ENCODE measurements at regions not wholly inside any gene's neighbourhood (a gene's known extent, or its start where the extent isn't known, plus 50 kb on each side); places are given as distances from the start of the nearest gene placed in this dataset.

DNA sequence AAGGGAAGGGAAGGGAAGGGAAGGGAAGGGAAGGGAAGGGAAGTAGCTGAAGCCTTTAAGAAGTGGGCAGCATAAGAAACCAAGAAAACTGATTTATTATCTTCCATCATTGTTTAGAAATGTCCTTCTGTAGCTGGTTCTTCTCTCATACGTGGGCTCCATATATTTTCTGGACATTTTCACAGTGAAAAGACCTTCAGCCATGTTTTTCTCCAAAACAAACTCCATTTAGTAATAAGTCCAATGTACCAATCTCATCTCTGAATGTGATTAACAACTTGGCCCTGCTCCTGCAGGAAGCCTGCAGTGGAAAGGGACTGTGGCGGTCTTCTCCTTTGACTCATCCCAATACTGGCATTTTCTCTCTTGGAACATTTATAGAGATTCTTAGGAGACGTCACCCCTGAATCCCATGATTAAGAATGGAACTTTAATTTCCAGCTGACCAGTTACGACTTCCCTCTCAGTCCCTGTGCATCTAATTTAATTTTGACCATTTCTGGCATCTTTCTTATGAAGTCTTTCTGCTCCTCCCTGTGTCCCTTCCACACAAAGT is 96.6 kb upstream of the GUCY1A1 start:
- intact Hi-C loops (cut with DNase I): no loop called here
- WGBS, 2 donors: 89 to 93% methylated on average over 4 of the region's 4 CpGs

DNA sequence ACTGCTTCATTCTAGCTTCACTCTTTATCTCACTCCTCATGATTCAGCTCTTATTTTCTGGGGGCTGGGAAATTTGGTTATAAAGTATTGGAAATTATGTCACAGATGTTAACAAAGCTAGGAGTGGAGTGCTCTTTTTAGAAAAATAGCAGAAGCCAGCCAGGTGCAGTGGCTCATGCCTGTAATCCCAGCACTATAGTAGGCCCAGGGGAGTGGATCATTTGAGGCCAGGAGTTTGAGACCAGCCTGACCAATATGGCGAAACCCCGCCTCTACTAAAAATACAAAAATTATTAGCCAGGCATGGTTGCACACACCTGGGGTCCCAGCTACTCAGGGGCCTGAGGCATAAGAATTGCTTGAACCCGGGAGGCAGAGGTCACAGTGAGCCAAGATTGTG is 97.2 kb upstream of the GUCY1A1 start:
- Histone ChIP-seq H3K4me1 (ENCODE audit: control insufficient read depth in 1 of 2, insufficient read depth in 2 of 2, low read length in 2 of 2) (no peaks in the 10 kb centered on the region), H3K36me3 (ENCODE audit: control insufficient read depth in 1 of 2, insufficient read depth in 2 of 2, low read length in 1 of 2) (no peaks in the 10 kb centered on the region), H3K4me3 (ENCODE audit: low read length in 2 of 2) (no peak overlapping the region), H3K9me3 (ENCODE audit: control insufficient read depth, low read length) (no peaks in the 10 kb centered on the region), H3K27me3 (ENCODE audit: control insufficient read depth in 1 of 2, insufficient read depth in 2 of 2, low read length in 1 of 2) (no peaks in the 10 kb centered on the region), H3K27ac (ENCODE audit: low read depth in 1 of 2, low read length in 2 of 2) (no peak overlapping the region)
- intact Hi-C loops (cut with DNase I): no loop called here
- ATAC-seq (ENCODE audit: low FRiP score) (no peak), DNase-seq (no peak)
- 95% methylated on average over 3 of the region's 3 CpGs for WGBS, 2 donors

More for the DNA sequence above, 96.6 kb upstream of the GUCY1A1 start:
- H3K36me3 ChIP-seq (ENCODE audit: control insufficient read depth in 1 of 2, insufficient read depth in 2 of 2, low read length in 1 of 2): no peaks in the 10 kb centered on the region
- H3K9me3 ChIP-seq (ENCODE audit: control insufficient read depth, low read length): no peaks in the 10 kb centered on the region
- H3K4me1 ChIP-seq (ENCODE audit: control insufficient read depth in 1 of 2, insufficient read depth in 2 of 2, low read length in 2 of 2): no peaks in the 10 kb centered on the region
- ATAC-seq (ENCODE audit: low FRiP score) (no peak), DNase-seq (no peak)
- no peak overlapping the region for H3K27ac ChIP-seq (ENCODE audit: low read depth in 1 of 2, low read length in 2 of 2)
- H3K27me3 ChIP-seq (ENCODE audit: control insufficient read depth in 1 of 2, insufficient read depth in 2 of 2, low read length in 1 of 2): no peaks in the 10 kb centered on the region
- H3K4me3 ChIP-seq (ENCODE audit: low read length in 2 of 2): no peak overlapping the region

DNA sequence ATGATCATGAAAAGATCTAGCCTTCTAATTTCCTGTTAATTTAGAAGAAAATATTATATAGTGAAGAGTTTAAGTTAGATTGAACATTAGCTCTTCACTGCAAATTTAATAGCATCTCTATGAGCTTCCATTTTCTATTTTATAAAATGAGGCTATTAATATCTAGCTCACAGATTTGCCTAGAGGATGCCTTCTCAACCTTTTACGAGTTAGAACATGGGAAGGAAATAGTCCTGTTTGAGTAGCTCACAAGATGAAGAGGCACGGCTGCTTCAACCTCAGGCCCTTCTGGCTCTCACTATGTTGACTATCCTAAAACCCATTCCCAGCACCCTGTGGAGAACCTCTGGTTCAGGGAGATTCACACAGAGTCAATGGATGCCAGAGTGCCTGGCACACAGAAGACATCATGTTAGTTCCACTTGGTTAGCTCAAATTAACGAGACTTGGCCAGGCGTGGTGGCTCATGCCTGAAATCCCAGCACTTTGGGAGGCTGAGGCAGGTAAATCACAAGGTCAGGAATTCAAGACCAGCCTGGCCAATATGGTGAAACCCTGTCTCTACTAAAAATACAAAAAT is 97.9 kb upstream of the GUCY1A1 start:
- Histone ChIP-seq H3K27me3 (ENCODE audit: control insufficient read depth in 1 of 2, insufficient read depth in 2 of 2, low read length in 1 of 2) (no peaks in the 10 kb centered on the region), H3K4me3 (ENCODE audit: low read length in 2 of 2) (no peak overlapping the region), H3K4me1 (ENCODE audit: control insufficient read depth in 1 of 2, insufficient read depth in 2 of 2, low read length in 2 of 2) (no peaks in the 10 kb centered on the region), H3K36me3 (ENCODE audit: control insufficient read depth in 1 of 2, insufficient read depth in 2 of 2, low read length in 1 of 2) (no peaks in the 10 kb centered on the region), H3K27ac (ENCODE audit: low read depth in 1 of 2, low read length in 2 of 2) (no peak overlapping the region), H3K9me3 (ENCODE audit: control insufficient read depth, low read length) (no peaks in the 10 kb centered on the region)
- no peak for ATAC-seq (ENCODE audit: low FRiP score)
- no peak for DNase-seq
- 92 to 94% methylated on average over 4 of the region's 4 CpGs for WGBS, 2 donors
- intact Hi-C loops (cut with DNase I): no loop called here

DNA sequence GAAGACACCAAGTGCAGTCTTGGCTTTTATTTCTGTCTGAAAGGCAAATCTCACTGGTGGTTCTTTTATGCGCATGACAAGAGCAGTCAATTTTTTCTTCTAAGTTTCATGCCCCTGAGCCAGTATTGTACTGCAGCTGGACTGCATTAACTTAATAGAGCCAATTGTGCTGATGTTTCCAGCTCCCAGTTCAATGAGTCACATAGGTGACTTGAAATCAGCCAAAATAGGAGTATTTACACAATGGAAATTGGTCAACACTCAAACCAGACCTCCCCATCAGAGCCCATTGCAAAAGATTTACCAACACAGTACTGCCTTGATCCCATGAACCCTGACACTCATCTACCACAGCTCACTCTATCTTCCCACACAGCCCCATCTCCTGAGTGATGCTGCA is 100.3 kb upstream of the GUCY1A1 start:
- intact Hi-C loops (cut with DNase I): no loop called here
- 84 to 88% methylated on average over 1 of the region's 1 CpG for WGBS, 2 donors
- no peak for ATAC-seq (ENCODE audit: low FRiP score)

DNA sequence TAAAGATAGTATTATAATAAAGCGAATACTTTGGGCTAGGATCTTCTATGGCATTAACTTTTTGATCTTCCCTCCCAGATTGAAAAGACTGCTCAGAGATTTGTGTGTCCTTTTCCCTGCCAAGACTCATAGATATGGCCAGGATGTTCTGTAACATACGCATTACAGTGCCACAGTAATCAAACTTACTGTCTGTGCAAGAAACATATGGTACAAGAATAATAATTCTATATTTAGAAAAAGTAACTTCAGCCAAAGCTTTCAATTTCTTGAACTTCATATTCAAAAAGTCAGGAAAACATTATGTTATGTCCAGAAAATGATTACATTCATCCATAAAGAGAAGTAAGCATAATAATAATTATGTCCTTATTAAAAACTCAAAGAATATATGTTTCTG is 100.9 kb upstream of the GUCY1A1 start:
- WGBS, 2 donors: 70 to 80% methylated on average over 2 of the region's 2 CpGs
- no peak for DNase-seq
- H3K9me3 ChIP-seq (ENCODE audit: control insufficient read depth, low read length): no peaks in the 10 kb centered on the region
- no peak for ATAC-seq (ENCODE audit: low FRiP score)
- H3K4me3 ChIP-seq (ENCODE audit: low read length in 2 of 2): no peak overlapping the region
- intact Hi-C loops (cut with DNase I): no loop called here
- H3K27me3 ChIP-seq (ENCODE audit: control insufficient read depth in 1 of 2, insufficient read depth in 2 of 2, low read length in 1 of 2): no peaks in the 10 kb centered on the region
- no peaks in the 10 kb centered on the region for H3K4me1 ChIP-seq (ENCODE audit: control insufficient read depth in 1 of 2, insufficient read depth in 2 of 2, low read length in 2 of 2)
- H3K36me3 ChIP-seq (ENCODE audit: control insufficient read depth in 1 of 2, insufficient read depth in 2 of 2, low read length in 1 of 2): no peaks in the 10 kb centered on the region
- H3K27ac ChIP-seq (ENCODE audit: low read depth in 1 of 2, low read length in 2 of 2): no peak overlapping the region

More for the DNA sequence above, 100.3 kb upstream of the GUCY1A1 start:
- H3K36me3 ChIP-seq (ENCODE audit: control insufficient read depth in 1 of 2, insufficient read depth in 2 of 2, low read length in 1 of 2): no peaks in the 10 kb centered on the region
- no peak overlapping the region for H3K27ac ChIP-seq (ENCODE audit: low read depth in 1 of 2, low read length in 2 of 2)
- no peaks in the 10 kb centered on the region for H3K4me1 ChIP-seq (ENCODE audit: control insufficient read depth in 1 of 2, insufficient read depth in 2 of 2, low read length in 2 of 2)
- H3K4me3 ChIP-seq (ENCODE audit: low read length in 2 of 2): no peak overlapping the region
- H3K9me3 ChIP-seq (ENCODE audit: control insufficient read depth, low read length): no peaks in the 10 kb centered on the region
- DNase-seq: no peak
- no peaks in the 10 kb centered on the region for H3K27me3 ChIP-seq (ENCODE audit: control insufficient read depth in 1 of 2, insufficient read depth in 2 of 2, low read length in 1 of 2)

DNA sequence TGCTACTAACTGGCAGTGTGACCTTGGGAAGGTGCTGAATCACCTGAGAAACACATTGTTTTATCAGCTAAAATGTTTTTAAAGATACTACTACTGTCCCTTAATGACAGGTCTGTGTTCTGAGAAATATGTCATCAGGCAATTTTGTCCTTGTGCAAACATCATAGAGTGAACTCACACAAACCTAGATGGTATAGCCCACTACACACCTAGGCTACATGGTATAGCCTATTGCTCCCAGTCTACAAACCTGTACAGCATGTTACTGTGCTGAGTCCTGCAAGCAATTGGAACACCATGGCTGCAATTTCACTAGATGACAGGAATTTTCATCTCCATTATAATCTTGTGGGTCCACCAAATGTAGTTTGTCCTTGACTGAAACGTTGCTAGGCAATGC is 101.3 kb upstream of the GUCY1A1 start:
- Histone ChIP-seq H3K27me3 (ENCODE audit: control insufficient read depth in 1 of 2, insufficient read depth in 2 of 2, low read length in 1 of 2) (no peaks in the 10 kb centered on the region), H3K36me3 (ENCODE audit: control insufficient read depth in 1 of 2, insufficient read depth in 2 of 2, low read length in 1 of 2) (no peaks in the 10 kb centered on the region), H3K27ac (ENCODE audit: low read depth in 1 of 2, low read length in 2 of 2) (no peak overlapping the region), H3K4me3 (ENCODE audit: low read length in 2 of 2) (no peak overlapping the region), H3K9me3 (ENCODE audit: control insufficient read depth, low read length) (no peaks in the 10 kb centered on the region), H3K4me1 (ENCODE audit: control insufficient read depth in 1 of 2, insufficient read depth in 2 of 2, low read length in 2 of 2) (no peaks in the 10 kb centered on the region)
- intact Hi-C loops (cut with DNase I): no loop called here
- no peak for ATAC-seq (ENCODE audit: low FRiP score)
- 19 to 32% methylated on average over 1 of the region's 1 CpG for WGBS, 2 donors
- no peak for DNase-seq

DNA sequence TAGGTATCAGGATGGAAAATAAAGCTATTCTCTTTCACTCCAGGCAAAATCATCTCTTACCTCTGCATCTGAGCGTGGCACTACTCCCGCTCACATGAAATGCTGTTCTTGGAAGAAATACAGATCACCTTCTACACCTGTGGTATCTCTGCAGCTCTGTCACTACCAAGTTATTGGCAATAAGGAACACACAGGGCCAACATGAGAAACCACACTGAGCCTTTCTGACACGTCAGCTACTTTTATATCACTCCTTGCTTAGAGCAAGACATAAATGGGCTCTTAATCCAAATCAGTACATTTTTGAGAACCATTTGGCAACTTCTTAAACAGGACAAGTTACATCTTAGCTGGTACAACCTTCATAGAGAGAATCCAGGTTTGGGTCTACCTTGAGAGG is 101.8 kb upstream of the GUCY1A1 start:
- ATAC-seq (ENCODE audit: low FRiP score) (no peak), DNase-seq (no peak)
- WGBS, 2 donors: 96 to 98% methylated on average over 3 of the region's 3 CpGs
- no peaks in the 10 kb centered on the region for H3K27me3 ChIP-seq (ENCODE audit: control insufficient read depth in 1 of 2, insufficient read depth in 2 of 2, low read length in 1 of 2)
- no peak overlapping the region for H3K4me3 ChIP-seq (ENCODE audit: low read length in 2 of 2)
- no peaks in the 10 kb centered on the region for H3K9me3 ChIP-seq (ENCODE audit: control insufficient read depth, low read length)
- no peaks in the 10 kb centered on the region for H3K36me3 ChIP-seq (ENCODE audit: control insufficient read depth in 1 of 2, insufficient read depth in 2 of 2, low read length in 1 of 2)
- intact Hi-C loops (cut with DNase I): no loop called here
- H3K27ac ChIP-seq (ENCODE audit: low read depth in 1 of 2, low read length in 2 of 2): no peak overlapping the region
- H3K4me1 ChIP-seq (ENCODE audit: control insufficient read depth in 1 of 2, insufficient read depth in 2 of 2, low read length in 2 of 2): no peaks in the 10 kb centered on the region

DNA sequence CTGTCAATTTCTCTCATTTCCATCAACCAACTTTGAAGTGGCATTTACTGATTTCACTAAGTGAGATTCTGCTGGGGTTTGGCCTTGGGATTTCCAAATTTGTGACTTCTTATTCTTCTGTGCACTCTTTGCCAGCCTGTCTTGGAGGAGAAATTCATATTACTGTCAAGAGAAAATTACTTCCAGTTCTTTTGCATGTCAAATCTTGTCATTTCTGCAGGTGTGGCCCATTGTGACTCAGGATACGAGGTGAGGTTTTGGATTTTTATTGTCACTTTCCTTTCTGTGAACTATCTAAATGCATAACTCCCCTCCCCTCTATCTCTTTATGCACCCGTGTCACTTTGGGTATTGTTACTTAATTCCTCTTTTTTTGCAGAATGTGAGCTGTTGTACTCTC is 102.6 kb upstream of the GUCY1A1 start:
- no peaks in the 10 kb centered on the region for H3K36me3 ChIP-seq (ENCODE audit: control insufficient read depth in 1 of 2, insufficient read depth in 2 of 2, low read length in 1 of 2)
- no peak for DNase-seq
- H3K27ac ChIP-seq (ENCODE audit: low read depth in 1 of 2, low read length in 2 of 2): no peak overlapping the region
- no peaks in the 10 kb centered on the region for H3K4me1 ChIP-seq (ENCODE audit: control insufficient read depth in 1 of 2, insufficient read depth in 2 of 2, low read length in 2 of 2)
- no peaks in the 10 kb centered on the region for H3K27me3 ChIP-seq (ENCODE audit: control insufficient read depth in 1 of 2, insufficient read depth in 2 of 2, low read length in 1 of 2)
- no peaks in the 10 kb centered on the region for H3K9me3 ChIP-seq (ENCODE audit: control insufficient read depth, low read length)
- intact Hi-C loops (cut with DNase I): no loop called here
- no peak overlapping the region for H3K4me3 ChIP-seq (ENCODE audit: low read length in 2 of 2)
- no peak for ATAC-seq (ENCODE audit: low FRiP score)
- 87 to 92% methylated on average over 2 of the region's 2 CpGs for WGBS, 2 donors

DNA sequence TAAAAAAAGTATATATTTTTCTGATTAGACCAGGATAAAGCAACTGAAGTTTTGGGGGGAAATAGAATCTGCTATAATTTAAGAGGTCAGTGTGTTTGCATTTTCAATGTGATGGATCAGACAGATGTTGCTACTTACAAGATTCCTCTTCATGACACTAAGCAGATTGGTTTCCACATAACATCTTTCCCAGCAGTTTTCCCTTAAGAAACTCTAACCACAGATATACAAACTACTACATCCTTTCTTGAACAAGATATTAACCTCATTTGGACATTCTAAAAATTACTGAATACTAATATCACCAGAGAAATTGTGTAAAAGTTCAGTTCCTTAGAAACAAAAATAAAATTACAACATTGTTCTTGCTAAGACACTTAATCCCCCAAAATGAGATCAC is 106.7 kb upstream of the GUCY1A1 start:
- H3K4me3 ChIP-seq (ENCODE audit: low read length in 2 of 2): no peak overlapping the region
- H3K9me3 ChIP-seq (ENCODE audit: control insufficient read depth, low read length): no peaks in the 10 kb centered on the region
- DNase-seq: no peak
- no peak overlapping the region for H3K27ac ChIP-seq (ENCODE audit: low read depth in 1 of 2, low read length in 2 of 2)
- H3K4me1 ChIP-seq (ENCODE audit: control insufficient read depth in 1 of 2, insufficient read depth in 2 of 2, low read length in 2 of 2): no peaks in the 10 kb centered on the region
- H3K27me3 ChIP-seq (ENCODE audit: control insufficient read depth in 1 of 2, insufficient read depth in 2 of 2, low read length in 1 of 2): no peaks in the 10 kb centered on the region
- ATAC-seq (ENCODE audit: low FRiP score): no peak
- intact Hi-C loops (cut with DNase I): no loop called here
- H3K36me3 ChIP-seq (ENCODE audit: control insufficient read depth in 1 of 2, insufficient read depth in 2 of 2, low read length in 1 of 2): no peaks in the 10 kb centered on the region
